GM12892 (cell line): ENCODE measurements at regions not wholly inside any gene's neighbourhood (a gene's known extent, or its start where the extent isn't known, plus 50 kb on each side); places are given as distances from the start of the nearest gene placed in this dataset.
"Not testable (repeated sequence)": the region's sequence is repeated elsewhere in the genome, so short reads cannot be mapped to it uniquely, and the experiment has no call there.

Source experiments
- POLR2A ChIP-seq: IDR thresholded peaks from 2 replicates; pipeline ENCODE4 v1.6.1; 2011; ENCODE audit warnings: low read depth, low read length, control low read depth
- POLR2AphosphoS5 ChIP-seq: IDR thresholded peaks from 2 replicates; pipeline ENCODE4 v1.6.1; 2011; ENCODE audit warnings: low read depth, low read length, control low read depth

- TF ChIP-seq POLR2AphosphoS5, POLR2A: not testable (repeated sequence)
Measured at GRCh38 chr2:105529258-105529657, 130.4 kb upstream of the FHL2 start.
